GM08714 (cell line): ENCODE measurements at regions not wholly inside any gene's neighbourhood (a gene's known extent, or its start where the extent isn't known, plus 50 kb on each side); places are given as distances from the start of the nearest gene placed in this dataset.

Source experiments
- H3K4me3 ChIP-seq: fragments of 200-500 bp; sonication (Bioruptor generic); 2 replicates; pipeline ENCODE4 v1.5.1; 2014; ENCODE audit warnings: mild to moderate bottlenecking, low read length, inconsistent platforms
- ZNF274 ChIP-seq: IDR thresholded peaks from 2 replicates; pipeline ENCODE4 v1.6.1; 2012; ENCODE audit warnings: mild to moderate bottlenecking, low read depth, low read length

- TF ChIP-seq ZNF274: no peak
- H3K4me3 ChIP-seq: no peak overlapping the region
Measured at GRCh38 chr2:145760781-145761649, 1241.1 kb upstream of the ZEB2 start.

GRCh38 chr2:145759228-145759915 lies 1239.5 kb upstream of the ZEB2 start:
- TF ChIP-seq ZNF274: no peak
- H3K4me3 ChIP-seq: no peak overlapping the region

GRCh38 chr2:145757503-145758246 lies 1237.8 kb upstream of the ZEB2 start:
- TF ChIP-seq ZNF274: no peak
- no peak overlapping the region for H3K4me3 ChIP-seq

GRCh38 chr2:145755019-145755837 lies 1235.3 kb upstream of the ZEB2 start:
- TF ChIP-seq ZNF274: no peak
- no peak overlapping the region for H3K4me3 ChIP-seq

- no peak for TF ChIP-seq ZNF274
Measured at GRCh38 chr2:145753966-145754365, 1234.0 kb upstream of the ZEB2 start.

GRCh38 chr2:145753041-145753608 lies 1233.2 kb upstream of the ZEB2 start:
- no peak overlapping the region for H3K4me3 ChIP-seq

More at GRCh38 chr2:145753966-145754365, 1234.0 kb upstream of the ZEB2 start:
- no peak overlapping the region for H3K4me3 ChIP-seq

GRCh38 chr2:145752091-145752806 lies 1232.3 kb upstream of the ZEB2 start:
- no peak for TF ChIP-seq ZNF274
- no peak overlapping the region; the same call in 1 of the 2 replicates for H3K4me3 ChIP-seq

More at GRCh38 chr2:145753041-145753608, 1233.2 kb upstream of the ZEB2 start:
- no peak for TF ChIP-seq ZNF274

- no peak overlapping the region; the same call in 1 of the 2 replicates for H3K4me3 ChIP-seq
- no peak for TF ChIP-seq ZNF274
Measured at GRCh38 chr2:145751629-145752028, 1231.7 kb upstream of the ZEB2 start.

- no peak overlapping the region for H3K4me3 ChIP-seq
- TF ChIP-seq ZNF274: no peak
Measured at GRCh38 chr2:145751155-145751554, 1231.2 kb upstream of the ZEB2 start.

- TF ChIP-seq ZNF274: no peak
- H3K4me3 ChIP-seq: no peak overlapping the region
Measured at GRCh38 chr2:145750612-145751011, 1230.7 kb upstream of the ZEB2 start.

GRCh38 chr2:145750144-145750543 lies 1230.2 kb upstream of the ZEB2 start:
- H3K4me3 ChIP-seq: no peak overlapping the region
- TF ChIP-seq ZNF274: no peak

- H3K4me3 ChIP-seq: no peak overlapping the region
- no peak for TF ChIP-seq ZNF274
Measured at GRCh38 chr2:145749556-145749955, 1229.6 kb upstream of the ZEB2 start.

GRCh38 chr2:145748927-145749326 lies 1229.0 kb upstream of the ZEB2 start:
- TF ChIP-seq ZNF274: no peak
- no peak overlapping the region for H3K4me3 ChIP-seq
